Nephron (organoid): ENCODE measurements at regions not wholly inside any gene's neighbourhood (a gene's known extent, or its start where the extent isn't known, plus 50 kb on each side); places are given as distances from the start of the nearest gene placed in this dataset.

Experiments
- H3K27ac Mint-ChIP-seq, 3 experiments: 2 replicates each; pipeline ENCODE4 v1.8.0; 2020; ENCODE audit warnings: mixed read lengths in 3 of 3, mild to moderate bottlenecking in 2 of 3, moderate library complexity in 1 of 3
- H3K27me3 Mint-ChIP-seq: 2 replicates; pipeline ENCODE4 v1.8.0; 2021; ENCODE audit warnings: low read depth, mild to moderate bottlenecking, moderate library complexity, mixed read lengths
- H3K36me3 Mint-ChIP-seq: 2 replicates; pipeline ENCODE4 v1.8.0; 2020; ENCODE audit warnings: low read depth, mixed read lengths
- H3K4me1 Mint-ChIP-seq: 2 replicates; pipeline ENCODE4 v1.8.0; 2020; ENCODE audit warnings: mixed read lengths
- H3K4me3 Mint-ChIP-seq, 3 experiments: 2 replicates each; pipeline ENCODE4 v1.8.0; 2020; ENCODE audit warnings: mild to moderate bottlenecking in 3 of 3, mixed read lengths in 3 of 3, moderate library complexity in 2 of 3
- H3K9me3 Mint-ChIP-seq: 2 replicates; pipeline ENCODE4 v1.8.0; 2020; ENCODE audit warnings: mixed read lengths
- CTCF ChIP-seq, 3 experiments: fragments of 200-600 bp; sonication (generic); IDR thresholded peaks; one replicate each; pipeline ENCODE4 v1.5.0; 2021; ENCODE audit warnings: antibody characterized with exemption in 3 of 3; ENCODE audit not compliant: unreplicated experiment in 3 of 3

GRCh38 chr2:236637686-236638569, 68.3 kb downstream of the ACKR3 start:
- TF ChIP-seq CTCF (IDR thresholded peaks at IDR 0.05; ENCODE audit: unreplicated experiment in 3 of 3): no peak
- Mint-ChIP-seq H3K36me3 (peaks cover 4% of the 10 kb centered on the region), H3K27me3 (peaks cover 28% of the 10 kb centered on the region), H3K4me1 (peaks cover 4% of the 10 kb centered on the region), H3K4me3 (no peak overlapping the region), H3K9me3 (peaks cover 11% of the 10 kb centered on the region), H3K27ac (no peak overlapping the region)

GRCh38 chr2:236638707-236639106, 69.1 kb downstream of the ACKR3 start:
- H3K9me3 Mint-ChIP-seq: peaks cover 14% of the 10 kb centered on the region
- H3K4me1 Mint-ChIP-seq: peaks cover 4% of the 10 kb centered on the region
- peaks cover 22% of the 10 kb centered on the region for H3K27me3 Mint-ChIP-seq
- H3K36me3 Mint-ChIP-seq: peaks cover 4% of the 10 kb centered on the region
- TF ChIP-seq CTCF (IDR thresholded peaks at IDR 0.05; ENCODE audit: unreplicated experiment in 3 of 3): no peak
- H3K4me3 Mint-ChIP-seq: no peak overlapping the region
- no peak overlapping the region for H3K27ac Mint-ChIP-seq

GRCh38 chr2:236639461-236640235, 70.0 kb downstream of the ACKR3 start:
- H3K36me3 Mint-ChIP-seq: peaks cover 4% of the 10 kb centered on the region
- no peak overlapping the region for H3K4me3 Mint-ChIP-seq
- peaks cover 26% of the 10 kb centered on the region for H3K27me3 Mint-ChIP-seq
- no peaks in the 10 kb centered on the region for H3K4me1 Mint-ChIP-seq
- H3K27ac Mint-ChIP-seq: no peak overlapping the region
- TF ChIP-seq CTCF (IDR thresholded peaks at IDR 0.05; ENCODE audit: unreplicated experiment in 3 of 3): no peak
- peaks cover 17% of the 10 kb centered on the region for H3K9me3 Mint-ChIP-seq

- peaks cover 4% of the 10 kb centered on the region for H3K36me3 Mint-ChIP-seq
- peaks cover 8% of the 10 kb centered on the region for H3K4me1 Mint-ChIP-seq
- H3K27me3 Mint-ChIP-seq: peaks cover 24% of the 10 kb centered on the region
- peaks cover 17% of the 10 kb centered on the region for H3K9me3 Mint-ChIP-seq
- no peak for TF ChIP-seq CTCF (IDR thresholded peaks at IDR 0.05; ENCODE audit: unreplicated experiment in 3 of 3)
- no peak overlapping the region for H3K27ac Mint-ChIP-seq
- H3K4me3 Mint-ChIP-seq: no peak overlapping the region
These were observed 71.6 kb downstream of the ACKR3 start for GRCh38 chr2:236641051-236641726.

GRCh38 chr2:236642125-236642524, 72.5 kb downstream of the ACKR3 start:
- H3K27ac Mint-ChIP-seq: no peak overlapping the region
- peaks cover 21% of the 10 kb centered on the region for H3K27me3 Mint-ChIP-seq
- no peak overlapping the region for H3K4me3 Mint-ChIP-seq
- peaks cover 17% of the 10 kb centered on the region for H3K9me3 Mint-ChIP-seq
- TF ChIP-seq CTCF (IDR thresholded peaks at IDR 0.05; ENCODE audit: unreplicated experiment in 3 of 3): no peak
- H3K4me1 Mint-ChIP-seq: peaks cover 8% of the 10 kb centered on the region
- peaks cover 4% of the 10 kb centered on the region for H3K36me3 Mint-ChIP-seq
